ENCODE measurements at regions not wholly inside any gene's neighbourhood (a gene's known extent, or its start where the extent isn't known, plus 50 kb on each side); places are given as distances from the start of the nearest gene placed in this dataset.

GRCh38 chr4:11675051-11675800 is 246.5 kb upstream of the HS3ST1 start:
- H3K9ac ChIP-seq (replicated peaks in 1 of 4; ENCODE audit: extremely low read depth in 1 of 4, low read depth in 3 of 4, low read length in 3 of 4) = no peak overlapping the region
- H3K23me2 ChIP-seq (ENCODE audit: low read depth, low read length) = no peaks in the 10 kb centered on the region
- H2BK120ac ChIP-seq (replicated peaks; ENCODE audit: low read depth, low read length) = no peak overlapping the region
- no peak overlapping the region for H4K8ac ChIP-seq (ENCODE audit: extremely low read depth, insufficient read depth, low read length)
- TF ChIP-seq KDM5A (IDR thresholded peaks at IDR 0.05; ENCODE audit: low read length) (no peak), BCL11A (IDR thresholded peaks at IDR 0.05; ENCODE audit: low read depth in 2 of 2, low read length in 2 of 2) (no peak), POLR2AphosphoS5 (IDR thresholded peaks at IDR 0.05; ENCODE audit: low read depth, low read length) (no peak), E2F6 (IDR thresholded peaks at IDR 0.05) (no peak), HDAC2 (IDR thresholded peaks at IDR 0.05; ENCODE audit: borderline replicate concordance in 1 of 2, low read depth in 2 of 2, low read length in 2 of 2) (no peak), CEBPB (IDR thresholded peaks at IDR 0.05; ENCODE audit: low read depth, low read length) (no peak), SIN3A (conservative IDR thresholded peaks at IDR 0.05 in 1 of 2, IDR thresholded peaks at IDR 0.05 in 1 of 2; ENCODE audit: low read depth in 1 of 2, low read length in 2 of 2) (no peak), BACH1 (IDR thresholded peaks at IDR 0.05; ENCODE audit: low read length) (no peak), HDAC6 (IDR thresholded peaks at IDR 0.05; ENCODE audit: low read depth, low read length) (no peak), MAX (IDR thresholded peaks at IDR 0.05) (no peak)
- H3K36me3 ChIP-seq (ENCODE audit: control insufficient read depth in 2 of 4, insufficient read depth in 4 of 4, low read length in 3 of 4) = no peaks in the 10 kb centered on the region
- no peak overlapping the region for H3K27ac ChIP-seq (ENCODE audit: low read depth, low read length)
- H3K4me2 ChIP-seq (ENCODE audit: insufficient read depth in 1 of 2, low read depth in 2 of 2, low read length in 2 of 2) = no peak overlapping the region
- no peak overlapping the region for H3K4me3 ChIP-seq (ENCODE audit: extremely low read depth in 1 of 4, insufficient read depth in 2 of 4, low read depth in 3 of 4, low read length in 4 of 4)
- H2AFZ ChIP-seq (ENCODE audit: low read length) = no peak overlapping the region
- no peak overlapping the region for H2BK15ac ChIP-seq (ENCODE audit: low read length)
- ChIA-PET POLR2A (ENCODE audit: partially characterized antibody) (no interaction called here), CTCF (ENCODE audit: partially characterized antibody) (interaction anchor here (0.5 to 1.1 kb wide), 2 partner anchors 16 to 1120 kb away, joined by 3 read pairs; no protein-coding TSS in a partner anchor)
- 91% methylated on average over 3 of the region's 3 CpGs; no CpG with 5 or more reads in 1 of the 2 experiments for WGBS, 2 experiments (ENCODE audit: extremely low coverage in 1 of 2, insufficient coverage in 1 of 2, insufficient read length in 1 of 2, insufficient replicate concordance in 2 of 2, low coverage in 1 of 2, low lambda C conversion rate in 2 of 2, missing lambda C conversion rate in 1 of 2)
- no peaks in the 10 kb centered on the region for H3K79me1 ChIP-seq (ENCODE audit: low read depth, low read length)
- no peak overlapping the region for H3K18ac ChIP-seq (ENCODE audit: extremely low read depth, low read length)
- no peak overlapping the region for H4K5ac ChIP-seq (ENCODE audit: insufficient read length, low read depth, low read length)
- DNase-seq (ENCODE audit: low read depth in 1 of 2, low spot score in 2 of 2) = no peak
- H3K4me1 ChIP-seq (replicated peaks in 1 of 4; ENCODE audit: control insufficient read depth in 3 of 4, insufficient read depth in 4 of 4, low read length in 3 of 4) = no peaks in the 10 kb centered on the region
- H3K14ac ChIP-seq (ENCODE audit: insufficient read length) = no peak overlapping the region
- FAIRE-seq = no peak
- H4K91ac ChIP-seq (replicated peaks; ENCODE audit: insufficient read length, low read length) = no peak overlapping the region
- H2BK12ac ChIP-seq (ENCODE audit: low read depth, low read length) = no peak overlapping the region
- no peak overlapping the region for H2BK5ac ChIP-seq (ENCODE audit: low read depth, low read length)
- no peak overlapping the region for H2BK20ac ChIP-seq (ENCODE audit: low read length)
- no peaks in the 10 kb centered on the region for H4K20me1 ChIP-seq (replicated peaks in 1 of 2; ENCODE audit: control insufficient read depth in 1 of 2, insufficient read depth in 2 of 2, low read length in 2 of 2)
- no peak overlapping the region for H3K23ac ChIP-seq (ENCODE audit: insufficient read length)
- no peaks in the 10 kb centered on the region for H3K27me3 ChIP-seq (replicated peaks in 1 of 4; ENCODE audit: control insufficient read depth in 3 of 4, extremely low read depth in 1 of 4, insufficient read depth in 3 of 4, low read length in 3 of 4)
- no peak overlapping the region for H3K4ac ChIP-seq (replicated peaks; ENCODE audit: insufficient read length, low read depth, low read length)
- H3K79me2 ChIP-seq (ENCODE audit: control insufficient read depth in 1 of 2, insufficient read depth in 2 of 2, low read length in 2 of 2) = no peaks in the 10 kb centered on the region
- no peaks in the 10 kb centered on the region for H3K9me3 ChIP-seq (ENCODE audit: insufficient read depth in 2 of 2, low read depth in 1 of 2, low read length in 1 of 2)
- H2AK5ac ChIP-seq (ENCODE audit: low read depth, low read length) = no peak overlapping the region
- no peak overlapping the region for H3K56ac ChIP-seq (replicated peaks; ENCODE audit: insufficient read length, low read depth, low read length)
